ENCODE measurements at regions not wholly inside any gene's neighbourhood (a gene's known extent, or its start where the extent isn't known, plus 50 kb on each side); places are given as distances from the start of the nearest gene placed in this dataset.
A peak's percentile ranks its signal among the peaks of the same experiment; 100 is the strongest.

GRCh38 chr12:62123721-62124203 lies 136.4 kb upstream of the USP15 start (continued):
- TF ChIP-seq ZBTB9 (CRISPR knock-in tag; IDR thresholded peaks at IDR 0.05), result no peak
- no peak for TF ChIP-seq POLR2H (tag; IDR thresholded peaks at IDR 0.05; ENCODE audit: low read depth)
- TF ChIP-seq SMAD4 (CRISPR knock-in tag; conservative IDR thresholded peaks at IDR 0.05), result peak; percentile 70
- peak; percentile 38; the same call in 1 of the 2 replicates for TF ChIP-seq TOE1 (IDR thresholded peaks at IDR 0.05; ENCODE audit: borderline replicate concordance)
- no peak for TF ChIP-seq TOE1 (CRISPR knock-in tag; IDR thresholded peaks at IDR 0.05; ENCODE audit: borderline replicate concordance, low read depth)
- no peak for TF ChIP-seq ZFP30 (CRISPR knock-in tag; IDR thresholded peaks at IDR 0.05; ENCODE audit: borderline replicate concordance)
- 0 out of 2 replicates have a peak, but pooled peaks have one; percentile 27 for TF ChIP-seq THRAP3 (IDR thresholded peaks at IDR 0.05; ENCODE audit: borderline replicate concordance)

- FAIRE-seq, result no peak
- H4K20me1 ChIP-seq (replicated peaks; ENCODE audit: control insufficient read depth, insufficient read depth, low read length), result no peaks in the 10 kb centered on the region
- no peaks in the 10 kb centered on the region for H3K9me1 ChIP-seq (ENCODE audit: control insufficient read depth, insufficient read depth, low read length)
- ATAC-seq, result no peak
- no peak overlapping the region for H3K9ac ChIP-seq (ENCODE audit: insufficient read depth in 1 of 2, low read depth in 2 of 2, low read length in 2 of 2)
- no peak for DNase-seq (ENCODE audit: extremely low read depth in 1 of 4, low spot score in 3 of 4)
- no peak overlapping the region for H3K4me2 ChIP-seq (ENCODE audit: insufficient read depth, low read length)
- H3K79me2 ChIP-seq (ENCODE audit: control insufficient read depth, insufficient read depth, low read length), result no peaks in the 10 kb centered on the region
- H3K9me3 ChIP-seq (replicated peaks; ENCODE audit: control insufficient read depth, insufficient read depth, low read depth, low read length), result no peaks in the 10 kb centered on the region
- no peak overlapping the region for H3K4me3 ChIP-seq
- TF ChIP-seq HDAC3 (IDR thresholded peaks at IDR 0.05; ENCODE audit: borderline replicate concordance, partially characterized antibody) (no peak), MEIS2 (IDR thresholded peaks at IDR 0.05; ENCODE audit: partially characterized antibody) (no peak), ELK3 (CRISPR knock-in tag; IDR thresholded peaks at IDR 0.05) (no peak), ELK1 (CRISPR knock-in tag; IDR thresholded peaks at IDR 0.05) (no peak), MAFF (IDR thresholded peaks at IDR 0.05; ENCODE audit: low read length) (no peak), U2AF1 (optimal IDR thresholded peaks at IDR 0.05; ENCODE audit: low read depth, low read length) (no peak), ARHGAP35 (IDR thresholded peaks at IDR 0.05; ENCODE audit: partially characterized antibody) (no peak)
- intact Hi-C loops (cut with micrococcal nuclease), result loop anchor here (5.0 to 10.0 kb wide), 2 partner anchors 65 to 123 kb away; a partner anchor contains a TSS
- no TSS peak for BruUV-seq (replicated peaks)
- no peak overlapping the region for H2AFZ ChIP-seq (ENCODE audit: low read depth, low read length)
- no peaks in the 10 kb centered on the region for H3K4me1 ChIP-seq (replicated peaks in 1 of 2; ENCODE audit: control insufficient read depth in 2 of 2, insufficient read depth in 2 of 2, low read length in 2 of 2)
- H3K27me3 ChIP-seq (ENCODE audit: control insufficient read depth in 2 of 2, insufficient read depth in 2 of 2, low read length in 2 of 2), result no peaks in the 10 kb centered on the region
- in situ Hi-C loops (cut with MboI), result no loop called here
- 0% methylated on average over 2 of the region's 2 CpGs for WGBS (ENCODE audit: insufficient coverage, low coverage, missing lambda C conversion rate)
- no peak overlapping the region for H3K27ac ChIP-seq (ENCODE audit: extremely low read depth, low read depth, low read length)
- ChIA-PET CTCF (ENCODE audit: low intra/inter-chr PET ratio) (no interaction called here), POLR2A (no interaction called here)
- H3K36me3 ChIP-seq (ENCODE audit: control insufficient read depth, insufficient read depth, low read length), result no peaks in the 10 kb centered on the region
Observed at GRCh38 chr12:62127516-62127915, 132.7 kb upstream of the USP15 start.

All from K562 (cell line).